Stimulated activated CD4-positive, alpha-beta T cell treated with anti-CD3 and anti-CD28 coated beads, Interleukin-1b, Interleukin-23, amount 100 ng/mL, for 24 hours (primary cell): ENCODE measurements at regions not wholly inside any gene's neighbourhood (a gene's known extent, or its start where the extent isn't known, plus 50 kb on each side); places are given as distances from the start of the nearest gene placed in this dataset.

Experiments
- DNase-seq, 4 experiments: peaks; one replicate each; pipeline ENCODE4 v3.0.0-alpha.2; 2020; ENCODE audit warnings: low read depth in 4 of 4, low spot score in 1 of 4

- no peak for DNase-seq
These were observed 123.5 kb downstream of the SNX19 start for GRCh38 chr11:130792772-130793171.

DNA sequence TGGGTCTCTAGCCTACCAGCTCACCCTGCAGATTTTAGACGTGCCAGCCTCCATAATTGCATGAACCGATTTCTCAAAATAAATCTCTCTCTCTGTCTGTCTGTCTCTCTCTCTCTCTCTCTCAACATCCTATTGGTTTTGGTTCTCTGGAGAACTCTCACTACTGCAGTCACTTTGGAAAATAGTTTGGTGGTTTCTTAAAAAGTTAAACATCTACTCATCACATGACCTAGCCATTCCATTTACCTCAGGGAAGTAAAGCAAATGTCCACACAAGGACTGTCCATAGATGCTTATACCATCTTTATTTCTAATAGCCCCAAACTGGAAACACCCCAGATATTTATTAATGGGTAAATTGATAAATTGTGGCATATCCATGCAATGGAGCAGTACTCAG lies 119.5 kb downstream of the SNX19 start:
- DNase-seq, result no peak

DNA sequence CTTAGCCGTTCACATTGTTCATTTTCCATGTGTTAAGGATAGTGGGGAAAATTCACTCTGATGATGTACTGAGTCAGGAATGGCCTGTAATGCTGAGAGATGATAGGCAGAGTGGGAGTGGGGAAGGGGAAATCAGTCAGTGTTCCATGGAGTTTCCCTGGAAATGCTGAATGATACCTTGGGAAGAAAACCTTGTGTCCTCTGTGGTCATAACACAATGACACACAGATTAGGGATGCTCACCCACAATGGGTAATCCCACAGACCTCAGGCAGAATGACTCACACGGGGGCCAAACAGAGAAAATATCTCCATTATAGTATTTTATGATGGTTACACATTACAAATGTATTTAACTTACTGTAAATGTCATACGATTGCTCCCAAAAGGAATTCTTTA lies 118.0 kb downstream of the SNX19 start:
- no peak for DNase-seq

DNA sequence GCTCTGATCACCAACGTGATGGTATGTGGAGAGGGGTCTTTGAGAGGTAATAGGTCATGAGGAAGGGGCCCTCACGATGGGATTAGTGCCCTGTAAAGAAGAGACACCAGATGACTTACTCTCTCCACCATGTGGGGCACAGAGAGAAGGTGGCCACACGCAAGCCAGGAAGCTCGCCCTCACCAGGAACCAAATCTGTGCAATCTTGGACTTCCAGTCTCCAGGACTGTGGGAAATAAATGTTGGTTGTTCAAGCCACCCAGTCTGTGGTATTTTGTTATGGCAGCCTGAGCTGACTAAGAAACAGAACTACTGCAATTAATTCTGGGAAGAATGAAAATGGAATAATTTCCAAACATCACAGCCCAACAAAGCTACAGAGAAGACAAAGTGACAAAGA lies 117.5 kb downstream of the SNX19 start:
- DNase-seq, result no peak

DNA sequence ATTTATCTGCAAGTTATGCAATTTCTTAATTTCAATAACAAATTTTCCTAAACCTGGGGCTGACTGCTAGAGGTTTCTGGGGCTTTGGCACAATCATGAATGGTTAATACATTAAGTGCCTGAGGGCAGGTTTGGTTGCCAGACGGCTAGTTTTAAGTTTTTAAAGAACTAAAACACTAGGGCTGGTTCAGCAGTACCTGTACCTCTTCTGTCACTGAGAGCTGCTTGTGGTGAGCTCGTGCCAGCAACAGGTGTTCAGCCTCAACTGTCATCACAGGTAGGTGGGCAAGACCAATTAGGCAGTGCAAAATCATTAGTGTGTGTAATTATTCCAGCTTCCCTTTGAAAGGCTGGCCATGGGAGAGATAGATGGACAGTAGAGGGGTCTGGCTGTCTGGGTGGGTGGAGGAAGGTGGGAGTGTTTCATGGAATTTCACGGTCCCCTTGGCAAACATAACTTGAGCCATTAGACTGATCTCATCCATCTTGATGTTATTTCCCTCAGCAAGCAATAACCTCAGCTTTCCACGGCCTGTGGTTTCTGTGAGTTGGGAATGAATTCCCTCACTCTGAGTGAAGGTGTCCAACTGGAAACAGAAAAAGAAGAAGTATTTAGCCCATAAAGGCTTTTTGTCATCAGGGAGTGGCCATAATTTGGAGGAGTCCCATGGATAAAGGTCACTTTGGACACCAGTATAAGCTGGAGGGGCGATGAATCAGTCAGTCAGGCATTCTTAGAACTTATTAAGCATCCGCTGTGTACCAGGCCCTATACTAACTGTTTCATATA lies 114.8 kb downstream of the SNX19 start:
- DNase-seq, result no peak

DNA sequence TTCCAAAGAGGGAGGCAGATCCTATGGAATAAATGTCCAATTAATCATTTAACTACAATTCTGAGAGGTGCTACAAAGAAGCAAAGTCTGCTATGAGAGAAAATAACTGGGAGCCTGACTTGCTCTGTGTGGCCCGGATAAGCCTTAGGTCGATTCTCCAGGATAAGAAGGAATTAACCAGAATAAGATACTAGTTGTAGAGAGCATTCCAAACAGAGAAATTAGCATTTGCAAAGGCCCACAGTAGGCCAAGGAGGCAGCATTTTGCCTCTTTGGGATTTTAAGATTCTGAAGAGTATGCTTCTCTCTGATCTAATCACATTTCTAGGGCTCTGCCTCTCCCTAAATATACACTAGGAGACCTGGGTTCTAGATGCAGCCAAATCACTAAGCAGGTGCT lies 113.7 kb downstream of the SNX19 start:
- no peak for DNase-seq

GRCh38 chr11:130804306-130805076 lies 111.8 kb downstream of the SNX19 start:
- no peak for DNase-seq

DNA sequence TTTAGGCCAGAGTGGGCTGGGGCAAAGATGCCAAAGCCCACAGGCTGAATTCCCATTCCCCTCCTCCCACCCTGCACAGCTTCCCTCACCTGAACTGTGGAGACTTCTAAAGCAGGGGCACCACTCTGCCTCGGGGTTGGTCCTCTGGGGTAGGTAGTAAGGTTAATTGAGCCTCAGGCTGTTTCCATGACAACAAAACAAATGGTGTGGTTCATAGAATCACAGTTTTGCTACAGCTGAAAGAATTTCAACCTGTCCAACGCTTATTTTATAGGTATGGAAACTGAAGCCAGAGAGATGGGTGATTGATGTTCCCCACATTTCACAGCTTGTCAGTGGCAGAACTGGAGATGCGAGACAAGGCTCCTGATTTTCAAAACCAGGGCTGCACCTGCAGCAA lies 109.5 kb downstream of the SNX19 start:
- DNase-seq, result no peak

DNA sequence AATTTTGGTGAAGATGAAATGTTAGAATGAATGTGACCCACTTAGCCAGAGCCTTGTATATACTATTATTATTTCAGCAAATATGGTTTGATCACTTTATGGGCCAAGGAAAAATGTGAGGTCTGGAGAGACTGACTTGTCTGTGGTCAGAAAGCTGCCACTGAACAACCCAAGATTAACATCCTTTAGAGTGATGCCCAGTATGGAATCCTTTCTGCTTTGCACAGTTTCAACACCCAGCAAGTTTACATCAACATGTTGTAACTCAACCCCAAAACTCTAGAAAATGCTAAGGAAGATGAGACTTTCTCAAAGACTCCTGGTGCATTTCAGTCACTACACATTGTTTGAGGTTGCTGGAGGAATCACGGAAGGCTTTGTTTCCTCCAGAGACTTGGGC lies 107.7 kb downstream of the SNX19 start:
- no peak for DNase-seq

- no peak for DNase-seq
These were observed 103.1 kb downstream of the SNX19 start for GRCh38 chr11:130813196-130813595.

DNA sequence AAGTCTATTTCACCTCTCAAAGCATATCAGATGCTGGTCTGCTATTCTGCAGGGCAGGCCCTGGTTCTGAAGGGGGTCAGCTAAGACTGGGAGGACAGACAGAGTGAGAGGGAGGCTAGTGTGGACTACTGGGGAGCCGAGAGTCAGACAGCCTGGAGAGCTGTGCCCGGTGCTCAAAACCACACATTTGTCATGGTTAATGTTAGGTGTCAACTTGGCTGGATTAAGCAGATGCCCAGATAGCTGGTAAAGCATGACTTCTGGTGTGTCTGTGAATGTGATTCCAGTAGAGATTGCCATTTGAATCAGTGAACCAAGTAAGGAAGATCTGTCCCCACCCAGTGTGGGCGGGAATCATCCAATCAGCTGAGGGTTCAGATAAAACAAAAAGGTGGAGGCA lies 102.6 kb downstream of the SNX19 start:
- no peak for DNase-seq

DNA sequence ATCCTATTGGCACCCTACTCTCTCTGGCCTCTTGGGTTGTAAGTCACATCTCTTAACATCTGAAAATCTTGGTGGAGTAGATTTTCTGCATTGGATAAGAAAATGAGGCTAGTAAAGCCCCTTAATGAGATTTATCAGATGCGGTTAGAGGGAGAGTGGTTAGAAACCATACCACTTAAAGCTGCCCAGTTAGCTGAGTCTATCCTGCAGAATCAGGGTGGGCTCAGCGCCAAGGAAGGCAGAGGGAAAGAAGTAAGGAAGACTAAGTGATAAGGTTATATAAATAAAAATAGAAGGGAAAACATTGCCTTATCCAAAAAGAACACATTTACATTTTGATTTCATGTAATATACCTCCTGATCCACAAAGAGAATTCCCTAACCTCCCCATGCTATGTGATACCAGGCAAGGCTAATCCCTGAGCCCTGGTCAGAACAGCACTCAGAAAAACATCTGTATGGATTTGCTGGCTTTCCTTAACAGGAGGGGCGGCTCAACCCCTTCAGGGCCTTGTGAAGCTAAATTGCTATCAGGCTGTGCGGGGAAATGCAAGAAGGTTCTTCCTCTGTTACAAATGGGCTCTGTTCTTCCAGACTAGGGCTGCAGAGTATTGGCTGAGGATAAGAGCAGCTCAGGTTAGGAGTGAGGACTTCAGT lies 101.7 kb downstream of the SNX19 start:
- no peak for DNase-seq

GRCh38 chr11:130815097-130815802 lies 101.0 kb downstream of the SNX19 start:
- DNase-seq, result no peak

GRCh38 chr11:130815956-130816355 lies 100.3 kb downstream of the SNX19 start:
- DNase-seq, result no peak

- DNase-seq, result no peak
These were observed 99.5 kb downstream of the SNX19 start for GRCh38 chr11:130816546-130817329.

DNA sequence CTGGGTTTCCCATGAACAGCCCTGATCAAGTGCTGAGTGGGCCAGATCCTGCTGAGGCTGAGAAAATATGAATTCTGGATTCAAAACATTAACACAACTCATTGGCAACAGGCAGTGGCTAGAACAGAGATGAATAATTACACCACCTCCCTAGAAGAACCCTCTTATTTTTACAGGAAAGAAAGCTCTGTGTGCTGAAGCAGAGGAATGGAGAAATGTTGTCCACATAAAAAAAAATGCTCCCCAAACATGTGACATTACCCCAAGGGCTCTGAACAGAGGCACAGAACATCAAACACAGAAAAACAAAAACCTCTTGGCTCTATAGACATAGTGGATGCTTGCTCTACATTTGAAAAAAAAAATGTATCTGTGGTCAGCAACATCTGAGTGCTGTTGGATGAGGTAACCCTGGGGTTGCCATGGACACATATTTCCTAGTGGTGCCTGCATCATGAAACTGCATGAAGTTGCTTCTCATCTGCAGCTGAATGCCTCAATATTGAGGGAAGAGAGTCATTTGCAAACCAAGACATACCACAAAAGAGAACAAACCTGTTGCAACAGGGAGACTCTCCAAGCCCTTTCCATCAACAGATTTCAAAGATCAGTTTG lies 98.8 kb downstream of the SNX19 start:
- no peak for DNase-seq

- no peak for DNase-seq
These were observed 96.7 kb downstream of the SNX19 start for GRCh38 chr11:130819625-130820024.
